HUES64 (cell line): ENCODE measurements at regions not wholly inside any gene's neighbourhood (a gene's known extent, or its start where the extent isn't known, plus 50 kb on each side); places are given as distances from the start of the nearest gene placed in this dataset.

Experiments
- H3K27ac ChIP-seq: 2 replicates; pipeline ENCODE4 v1.7.0; 2013; ENCODE audit warnings: low read depth, low read length, inconsistent platforms
- H3K27me3 ChIP-seq: 2 replicates; pipeline ENCODE4 v1.6.1; 2013; ENCODE audit warnings: mild to moderate bottlenecking, low read length; ENCODE audit not compliant: insufficient read depth
- H3K36me3 ChIP-seq: 2 replicates; pipeline ENCODE4 v1.6.1; 2013; ENCODE audit warnings: mild to moderate bottlenecking, low read length; ENCODE audit not compliant: insufficient read depth
- H3K4me1 ChIP-seq: 2 replicates; pipeline ENCODE4 v1.6.1; 2013; ENCODE audit warnings: mild to moderate bottlenecking, low read length, moderate library complexity; ENCODE audit not compliant: insufficient read depth
- H3K4me3 ChIP-seq: 2 replicates; pipeline ENCODE4 v1.5.1; 2013; ENCODE audit warnings: mild to moderate bottlenecking, low read length, moderate library complexity
- H3K9ac ChIP-seq: 2 replicates; pipeline ENCODE4 v1.6.1; 2013; ENCODE audit warnings: mild to moderate bottlenecking, low read depth, low read length
- H3K9me3 ChIP-seq: 2 replicates; pipeline ENCODE4 v1.6.1; 2013; ENCODE audit warnings: low read depth, low read length; ENCODE audit not compliant: insufficient read depth
- WGBS: fragments of 150-250, 120-280 bp; methylation state at CpG from one replicate; pipeline ENCODE4 v1.1.7; 2013; ENCODE audit warnings: missing lambda C conversion rate; 5-methylcytosine and 5-hydroxymethylcytosine counted together

DNA sequence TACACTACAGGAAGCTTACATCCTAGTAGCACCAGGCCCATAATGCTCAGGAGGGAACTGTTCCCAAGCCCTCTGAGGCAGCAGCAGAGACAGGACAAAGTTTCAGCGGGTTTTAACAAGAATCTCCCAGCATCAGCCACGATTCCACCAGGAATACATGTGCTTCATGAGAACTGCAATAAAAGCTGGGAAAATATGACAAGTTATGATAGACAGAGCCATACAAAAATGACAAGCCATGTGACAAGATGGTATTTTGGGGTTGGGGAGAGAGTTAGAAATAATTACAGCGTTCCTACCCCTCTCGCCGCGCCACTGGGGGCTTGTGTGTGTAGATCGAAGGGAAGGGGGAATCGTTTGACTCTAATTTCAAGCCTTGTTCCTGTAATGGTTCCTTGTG lies 112.7 kb upstream of the CTBP2 start:
- Histone ChIP-seq H3K9ac (no peak overlapping the region), H3K4me3 (no peak overlapping the region)
- WGBS: 97% methylated on average over 8 of the region's 8 CpGs

GRCh38 chr10:125269716-125270115 lies 109.4 kb upstream of the CTBP2 start:
- Histone ChIP-seq H3K4me1 (no peaks in the 10 kb centered on the region; the same call in 1 of the 2 replicates), H3K9me3 (no peaks in the 10 kb centered on the region), H3K27ac (no peak overlapping the region), H3K36me3 (no peaks in the 10 kb centered on the region), H3K4me3 (no peak overlapping the region), H3K27me3 (no peaks in the 10 kb centered on the region), H3K9ac (no peak overlapping the region)
- WGBS: 82% methylated on average over 2 of the region's 2 CpGs

More for the DNA sequence above, 112.7 kb upstream of the CTBP2 start:
- no peaks in the 10 kb centered on the region for H3K27me3 ChIP-seq
- no peak overlapping the region for H3K27ac ChIP-seq
- H3K9me3 ChIP-seq: no peaks in the 10 kb centered on the region
- H3K36me3 ChIP-seq: no peaks in the 10 kb centered on the region
- H3K4me1 ChIP-seq: no peaks in the 10 kb centered on the region

- 90% methylated on average over 13 of the region's 13 CpGs for WGBS
- H3K27me3 ChIP-seq: no peaks in the 10 kb centered on the region
- no peak overlapping the region for H3K9ac ChIP-seq
Observed at GRCh38 chr10:125266966-125267365, 106.6 kb upstream of the CTBP2 start.

DNA sequence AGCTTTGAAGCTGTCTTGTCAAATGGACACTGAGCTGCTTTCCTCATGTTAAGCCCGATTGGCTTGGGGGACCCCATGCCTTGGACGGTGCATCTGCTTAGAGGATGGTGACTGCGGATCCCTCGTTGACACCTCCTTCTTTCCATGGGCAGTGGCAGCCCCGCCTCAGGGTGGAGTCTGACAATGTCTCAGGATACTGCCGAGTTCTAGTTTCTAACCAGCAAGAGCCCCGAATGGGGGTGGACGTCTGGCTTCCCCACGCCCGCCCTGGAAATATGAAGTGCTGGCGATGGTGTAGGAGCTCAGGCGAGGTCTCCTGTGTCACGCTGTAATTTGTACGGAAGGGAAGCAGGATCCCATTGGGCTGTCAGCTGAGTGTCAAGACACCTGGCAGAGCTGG lies 106.2 kb upstream of the CTBP2 start:
- Histone ChIP-seq H3K36me3 (no peaks in the 10 kb centered on the region), H3K4me3 (no peak overlapping the region), H3K9me3 (no peaks in the 10 kb centered on the region), H3K27ac (no peak overlapping the region), H3K9ac (no peak overlapping the region), H3K27me3 (no peaks in the 10 kb centered on the region), H3K4me1 (no peaks in the 10 kb centered on the region; the same call in 1 of the 2 replicates)
- WGBS: 84% methylated on average over 14 of the region's 14 CpGs

More at GRCh38 chr10:125266966-125267365, 106.6 kb upstream of the CTBP2 start:
- H3K4me1 ChIP-seq: no peaks in the 10 kb centered on the region; the same call in 1 of the 2 replicates
- no peaks in the 10 kb centered on the region for H3K9me3 ChIP-seq
- H3K36me3 ChIP-seq: no peaks in the 10 kb centered on the region
- H3K4me3 ChIP-seq: no peak overlapping the region
- no peak overlapping the region for H3K27ac ChIP-seq

GRCh38 chr10:125265579-125265955 lies 105.2 kb upstream of the CTBP2 start:
- Histone ChIP-seq H3K27me3 (no peaks in the 10 kb centered on the region), H3K4me1 (no peaks in the 10 kb centered on the region; the same call in 1 of the 2 replicates), H3K9ac (no peak overlapping the region), H3K27ac (no peak overlapping the region), H3K36me3 (no peaks in the 10 kb centered on the region), H3K9me3 (no peaks in the 10 kb centered on the region), H3K4me3 (no peak overlapping the region)
- WGBS: 83% methylated on average over 6 of the region's 6 CpGs

DNA sequence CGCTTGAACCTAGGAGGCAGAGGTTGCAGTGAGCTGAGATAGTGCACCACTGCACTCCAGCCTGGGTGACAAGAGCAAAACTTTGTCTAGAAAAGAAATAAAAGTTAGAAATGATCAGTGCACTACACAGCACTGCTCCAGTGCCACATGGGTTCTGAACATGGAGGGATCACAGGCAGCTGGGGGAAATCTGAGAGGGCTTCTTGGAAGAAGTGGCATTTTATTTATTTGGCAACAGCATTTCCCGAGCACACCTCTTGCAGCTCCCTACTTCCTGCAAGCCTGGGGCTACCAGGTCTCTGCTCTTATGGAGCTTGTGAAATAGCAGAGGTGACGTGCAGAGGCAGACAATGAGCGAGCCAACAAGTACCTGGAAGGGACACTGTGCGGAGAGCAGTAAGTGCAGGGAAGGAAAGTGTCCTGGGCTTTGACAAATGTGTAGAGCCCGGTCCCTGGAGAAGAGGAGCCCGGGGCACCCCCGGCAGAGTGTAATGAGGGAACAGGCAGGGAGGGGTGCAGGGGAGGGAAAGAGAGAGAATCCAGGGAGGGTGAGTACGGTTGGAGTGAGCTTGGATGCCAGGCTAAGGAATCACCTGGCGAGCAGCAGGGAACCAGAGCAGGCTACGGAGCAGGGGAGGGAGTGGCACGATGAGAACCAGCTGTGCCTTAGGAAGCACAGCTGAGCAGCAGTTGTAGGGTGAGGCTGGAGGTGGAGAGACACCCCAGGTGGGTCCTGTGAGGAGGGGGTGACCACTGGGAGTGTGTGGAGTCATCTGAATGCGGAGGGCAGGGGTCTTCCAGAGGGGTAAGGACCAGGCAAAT lies 104.6 kb upstream of the CTBP2 start:
- H3K36me3 ChIP-seq: no peaks in the 10 kb centered on the region
- H3K4me1 ChIP-seq: no peaks in the 10 kb centered on the region; the same call in 1 of the 2 replicates
- no peaks in the 10 kb centered on the region for H3K27me3 ChIP-seq
- 82% methylated on average over 13 of the region's 13 CpGs for WGBS
- H3K4me3 ChIP-seq: no peak overlapping the region
- H3K9ac ChIP-seq: no peak overlapping the region
- H3K27ac ChIP-seq: no peak overlapping the region
- H3K9me3 ChIP-seq: no peaks in the 10 kb centered on the region

- Histone ChIP-seq H3K9me3 (no peaks in the 10 kb centered on the region), H3K4me3 (no peak overlapping the region), H3K27me3 (no peaks in the 10 kb centered on the region), H3K27ac (no peak overlapping the region), H3K36me3 (no peaks in the 10 kb centered on the region), H3K9ac (no peak overlapping the region), H3K4me1 (no peaks in the 10 kb centered on the region; the same call in 1 of the 2 replicates)
- 89% methylated on average over 1 of the region's 1 CpG for WGBS
Observed at GRCh38 chr10:125264091-125264490, 103.7 kb upstream of the CTBP2 start.

DNA sequence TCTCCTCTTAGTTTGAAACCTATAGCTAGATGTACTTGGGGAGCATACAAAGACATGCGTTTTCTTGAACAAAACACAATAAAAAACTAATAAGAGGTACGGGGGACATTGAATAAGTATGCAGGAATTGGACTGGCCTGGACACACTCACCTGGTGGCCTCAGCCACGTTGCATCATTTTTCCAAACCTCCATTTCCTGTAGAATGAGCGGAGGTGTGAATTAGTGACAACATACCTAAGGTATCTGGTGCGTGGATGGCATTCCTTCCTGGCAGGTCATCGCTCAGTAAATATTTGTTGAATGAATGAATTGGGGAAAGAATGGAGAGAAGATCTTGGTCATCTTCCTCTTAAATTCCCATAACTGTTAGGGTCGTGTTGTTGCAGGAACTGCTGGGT lies 103.2 kb upstream of the CTBP2 start:
- no peaks in the 10 kb centered on the region; the same call in 1 of the 2 replicates for H3K4me1 ChIP-seq
- no peaks in the 10 kb centered on the region for H3K9me3 ChIP-seq
- 75% methylated on average over 6 of the region's 7 CpGs for WGBS
- H3K9ac ChIP-seq: no peak overlapping the region
- H3K4me3 ChIP-seq: no peak overlapping the region
- H3K36me3 ChIP-seq: no peaks in the 10 kb centered on the region
- no peaks in the 10 kb centered on the region for H3K27me3 ChIP-seq
- H3K27ac ChIP-seq: no peak overlapping the region

DNA sequence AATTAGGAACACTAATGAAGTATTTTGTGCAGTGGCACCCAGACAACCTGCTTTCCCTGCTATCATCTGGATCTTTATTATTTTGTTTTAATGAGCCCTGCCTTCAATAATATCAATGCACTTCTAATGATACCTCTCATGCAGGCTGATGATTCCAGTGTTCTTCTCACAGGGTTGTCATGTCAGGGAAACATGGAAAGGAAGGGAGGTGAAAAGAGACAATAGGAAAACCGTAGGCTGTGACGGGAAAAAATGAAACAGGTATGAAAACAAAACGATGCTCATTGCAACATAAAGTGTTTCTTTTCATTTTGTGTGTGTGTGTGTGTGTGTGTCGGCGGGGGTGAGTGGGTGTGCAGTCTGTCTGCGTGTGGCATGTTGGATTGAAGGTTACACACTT lies 102.6 kb upstream of the CTBP2 start:
- Histone ChIP-seq H3K27me3 (no peaks in the 10 kb centered on the region), H3K9ac (no peak overlapping the region), H3K36me3 (no peaks in the 10 kb centered on the region), H3K9me3 (no peaks in the 10 kb centered on the region), H3K27ac (no peak overlapping the region), H3K4me3 (no peak overlapping the region), H3K4me1 (no peaks in the 10 kb centered on the region; the same call in 1 of the 2 replicates)
- 88% methylated on average over 6 of the region's 6 CpGs for WGBS

DNA sequence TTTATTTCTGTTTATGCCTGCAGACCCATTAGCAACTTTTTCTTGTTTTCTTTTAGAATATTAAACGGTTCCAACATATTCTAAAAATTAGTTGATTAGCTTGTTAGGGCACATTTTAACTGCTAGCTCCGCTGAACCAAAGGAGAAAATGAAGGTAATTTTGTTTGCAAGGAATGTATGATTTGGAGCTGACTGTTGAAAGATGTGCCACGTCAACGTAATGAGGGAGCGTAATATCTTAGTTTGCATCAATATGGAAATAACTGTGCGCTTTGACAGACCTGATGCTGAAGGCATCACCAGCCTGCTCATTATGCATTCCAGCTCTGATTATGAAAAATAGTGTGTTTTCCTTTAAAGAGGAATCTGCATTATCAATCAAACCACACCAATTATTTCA lies 102.0 kb upstream of the CTBP2 start:
- no peak overlapping the region for H3K27ac ChIP-seq
- 91% methylated on average over 6 of the region's 6 CpGs for WGBS
- no peaks in the 10 kb centered on the region for H3K9me3 ChIP-seq
- H3K4me3 ChIP-seq: no peak overlapping the region
- no peaks in the 10 kb centered on the region; the same call in 1 of the 2 replicates for H3K4me1 ChIP-seq
- H3K27me3 ChIP-seq: no peaks in the 10 kb centered on the region
- H3K36me3 ChIP-seq: no peaks in the 10 kb centered on the region
- no peak overlapping the region for H3K9ac ChIP-seq

- no peak overlapping the region for H3K27ac ChIP-seq
- 89% methylated on average over 6 of the region's 6 CpGs for WGBS
- no peak overlapping the region for H3K4me3 ChIP-seq
- H3K4me1 ChIP-seq: no peaks in the 10 kb centered on the region; the same call in 1 of the 2 replicates
- H3K9ac ChIP-seq: no peak overlapping the region
- no peaks in the 10 kb centered on the region for H3K27me3 ChIP-seq
- no peaks in the 10 kb centered on the region for H3K36me3 ChIP-seq
- H3K9me3 ChIP-seq: no peaks in the 10 kb centered on the region
Observed at GRCh38 chr10:125261491-125262186, 101.3 kb upstream of the CTBP2 start.
